HG03521 (cell line): ENCODE measurements at regions not wholly inside any gene's neighbourhood (a gene's known extent, or its start where the extent isn't known, plus 50 kb on each side); places are given as distances from the start of the nearest gene placed in this dataset.

Experiments used
- ATAC-seq: cut with Tn5 transposase; IDR thresholded peaks from one replicate; pipeline ENCODE4 v1.9.1; 2021; ENCODE audit warnings: mild to moderate bottlenecking, moderate library complexity; ENCODE audit not compliant: unreplicated experiment

DNA sequence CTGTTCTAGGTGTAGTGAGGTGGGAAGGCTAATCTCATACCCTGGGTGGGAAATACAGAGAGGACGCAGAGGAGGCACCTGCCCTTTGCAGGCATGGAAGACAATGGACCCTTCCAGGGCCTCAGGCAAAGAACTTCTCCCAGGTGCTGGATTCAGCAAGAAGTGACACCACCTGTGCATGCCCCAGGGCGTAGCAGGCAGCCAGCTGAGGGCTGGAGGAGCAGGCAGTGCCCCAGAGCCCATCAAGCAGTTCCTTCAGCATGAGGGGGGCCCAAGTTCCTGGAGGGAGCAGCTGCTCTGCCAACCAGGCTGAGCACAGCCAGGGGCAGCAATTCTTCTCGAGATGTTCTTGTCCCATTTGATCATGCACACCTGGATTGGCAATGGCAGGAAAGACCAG lies 170.3 kb upstream of the PDE10A start:
- ATAC-seq, result no peak

- ATAC-seq, result no peak
These were observed 168.9 kb upstream of the PDE10A start for GRCh38 chr6:165831812-165832510.

- ATAC-seq, result no peak
These were observed 167.7 kb upstream of the PDE10A start for GRCh38 chr6:165830761-165831160.

DNA sequence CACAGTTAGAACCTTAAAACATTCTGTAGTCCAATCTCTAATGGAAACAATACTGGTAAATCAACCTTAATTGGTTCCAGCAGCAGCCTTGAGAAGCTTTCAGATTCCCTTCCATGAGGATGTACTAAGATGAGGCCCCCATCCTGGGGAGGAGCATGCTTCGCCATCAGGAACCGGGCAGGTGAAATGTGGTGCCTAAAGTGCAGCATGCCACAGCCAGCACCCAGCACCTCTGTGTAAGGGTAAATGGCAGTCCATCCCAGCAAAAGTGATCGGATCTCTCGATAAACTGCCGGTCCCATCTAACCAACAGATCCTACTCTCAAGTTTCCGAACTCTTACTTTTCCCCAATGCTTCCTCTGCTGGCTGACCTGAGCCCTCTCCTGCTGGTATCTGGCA lies 166.3 kb upstream of the PDE10A start:
- no peak for ATAC-seq

- ATAC-seq, result no peak
These were observed 164.1 kb upstream of the PDE10A start for GRCh38 chr6:165827190-165827518.

DNA sequence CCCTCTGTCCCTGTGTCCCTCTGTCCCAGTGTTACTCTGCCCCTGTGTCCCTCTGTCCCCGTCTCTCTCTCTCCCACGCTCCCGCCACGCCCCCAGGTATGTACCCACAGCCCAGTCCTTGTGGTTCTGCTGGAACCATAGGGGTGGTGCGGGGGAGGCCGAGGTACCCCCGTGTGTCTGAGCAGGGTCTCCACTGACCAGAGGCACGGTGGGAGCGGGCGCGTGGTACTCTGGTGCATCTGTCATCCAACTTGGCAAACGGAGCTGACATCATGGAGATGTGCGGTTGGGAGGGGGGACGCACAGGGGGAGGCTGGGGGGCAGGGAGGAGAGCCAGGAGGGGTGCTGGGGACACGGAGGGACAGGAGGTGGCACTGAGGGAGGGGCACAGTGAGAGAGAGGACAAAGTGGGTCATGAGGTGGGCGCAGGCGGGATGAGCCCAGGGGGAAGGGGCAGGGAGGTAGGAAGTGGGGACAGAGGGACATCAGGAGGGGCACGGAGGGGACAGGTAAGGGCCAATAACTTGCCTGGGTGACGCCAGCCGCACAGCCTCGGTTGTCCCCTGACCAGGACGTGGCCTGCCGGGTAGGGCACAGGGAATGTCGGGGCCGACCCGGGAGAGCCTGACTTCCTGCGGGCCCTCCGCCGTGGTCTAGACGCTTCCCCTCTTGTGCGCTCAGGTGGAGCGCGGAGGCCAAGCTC lies 163.6 kb upstream of the PDE10A start:
- no peak for ATAC-seq

GRCh38 chr6:165825256-165825815 lies 162.3 kb upstream of the PDE10A start:
- ATAC-seq, result no peak

GRCh38 chr6:165823609-165824326 lies 160.7 kb upstream of the PDE10A start:
- no peak for ATAC-seq

DNA sequence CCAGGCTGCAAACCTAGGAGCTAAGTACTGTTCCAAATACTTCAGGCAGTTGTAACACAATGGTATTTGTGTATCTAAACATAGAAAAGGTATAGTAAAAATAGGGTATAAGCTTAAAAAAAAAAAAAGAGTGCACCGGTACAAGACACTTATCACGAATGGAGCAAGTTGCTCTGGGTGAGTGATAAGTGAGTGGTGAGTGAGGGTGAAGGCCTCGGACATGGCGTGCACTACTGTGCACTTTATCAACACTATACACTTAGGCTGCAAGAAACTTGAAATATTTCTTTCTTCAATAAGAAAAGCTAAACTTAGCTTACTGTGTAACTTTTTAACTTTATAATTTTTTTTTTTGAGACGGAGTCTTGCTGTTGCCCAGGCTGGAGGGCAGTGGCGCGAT lies 159.5 kb upstream of the PDE10A start:
- no peak for ATAC-seq

GRCh38 chr6:165821754-165822153 lies 158.7 kb upstream of the PDE10A start:
- ATAC-seq, result no peak

GRCh38 chr6:165820934-165821333 lies 157.9 kb upstream of the PDE10A start:
- no peak for ATAC-seq

GRCh38 chr6:165820407-165820806 lies 157.4 kb upstream of the PDE10A start:
- ATAC-seq, result no peak

- no peak for ATAC-seq
These were observed 156.4 kb upstream of the PDE10A start for GRCh38 chr6:165819394-165819793.

DNA sequence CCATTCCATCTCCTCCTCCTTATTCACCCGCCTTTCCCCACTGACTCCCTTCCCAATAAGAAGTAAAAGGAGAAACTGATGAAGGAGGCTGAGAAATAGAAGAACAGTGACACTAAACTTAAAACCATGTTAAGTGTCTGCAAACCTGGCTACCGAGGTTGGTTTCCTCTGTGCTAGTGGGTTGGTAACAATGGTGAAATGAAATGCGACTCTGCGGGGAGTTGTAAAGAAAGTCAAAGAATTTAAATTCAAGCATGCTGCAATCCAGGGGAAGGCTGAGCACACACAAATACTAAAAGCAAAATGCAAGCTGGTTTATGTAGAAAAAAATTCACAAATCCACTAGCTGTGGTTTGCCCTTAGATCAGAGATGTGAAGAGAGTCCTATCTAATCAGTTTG lies 155.2 kb upstream of the PDE10A start:
- no peak for ATAC-seq

GRCh38 chr6:165817771-165818170 lies 154.7 kb upstream of the PDE10A start:
- ATAC-seq, result no peak

GRCh38 chr6:165817148-165817547 lies 154.1 kb upstream of the PDE10A start:
- no peak for ATAC-seq

DNA sequence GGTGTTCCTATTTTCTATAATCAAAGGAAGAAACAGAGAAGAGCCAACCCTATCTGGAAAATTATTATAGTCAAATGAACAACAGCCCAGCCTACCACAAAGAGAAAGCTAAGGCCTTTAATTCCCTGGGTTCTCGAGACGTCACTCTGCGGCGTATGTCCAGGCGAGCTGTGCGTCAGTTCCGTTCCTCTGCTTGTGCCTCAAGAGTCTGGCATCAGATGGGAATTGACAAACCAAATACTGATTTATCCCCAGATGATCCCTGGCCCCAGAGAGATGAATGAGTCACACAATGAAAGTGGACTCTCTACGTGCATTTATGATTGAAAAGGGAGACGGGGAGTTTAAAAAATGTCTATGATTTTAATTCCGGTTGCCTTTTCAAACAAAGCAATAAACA lies 151.6 kb upstream of the PDE10A start:
- no peak for ATAC-seq

DNA sequence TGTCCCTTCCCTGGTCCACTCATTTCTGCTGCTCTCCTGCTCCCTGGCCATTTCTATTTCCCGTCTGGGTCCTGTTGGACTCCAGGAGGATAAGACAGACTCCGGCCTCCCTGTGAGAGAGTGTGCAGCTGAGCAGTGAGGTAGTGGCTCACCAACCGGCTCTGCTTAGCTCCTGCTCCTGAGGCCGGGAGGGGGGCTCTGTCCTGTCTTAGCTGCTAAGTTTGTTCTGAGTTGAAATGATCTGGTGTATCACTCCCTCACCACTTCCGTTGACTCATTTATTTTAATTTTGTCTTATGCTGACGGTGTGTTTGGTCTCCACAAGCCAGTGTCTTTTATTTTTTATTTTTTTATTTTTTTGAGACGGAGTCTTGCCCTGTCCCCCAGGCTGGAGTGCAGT lies 148.5 kb upstream of the PDE10A start:
- ATAC-seq, result no peak

DNA sequence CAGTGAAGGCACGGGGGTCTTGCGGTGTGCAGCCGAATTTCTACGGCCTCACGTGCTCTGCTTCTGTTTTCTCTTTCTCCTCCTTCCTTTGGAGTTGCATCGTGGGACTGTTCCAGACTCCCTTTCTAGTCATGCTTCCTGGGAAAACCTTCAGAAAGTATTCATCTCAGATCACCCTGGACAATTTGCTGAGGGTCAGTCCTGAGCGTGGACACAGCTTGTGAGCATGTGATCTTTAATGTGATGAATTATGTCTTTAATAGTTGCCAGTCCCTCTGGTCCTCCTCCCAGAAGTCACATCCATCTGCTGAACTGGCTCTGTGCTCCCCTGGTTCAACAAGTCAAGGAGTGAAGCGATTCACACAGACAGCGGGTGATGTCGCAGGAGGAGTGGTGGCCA lies 145.0 kb upstream of the PDE10A start:
- ATAC-seq, result no peak

DNA sequence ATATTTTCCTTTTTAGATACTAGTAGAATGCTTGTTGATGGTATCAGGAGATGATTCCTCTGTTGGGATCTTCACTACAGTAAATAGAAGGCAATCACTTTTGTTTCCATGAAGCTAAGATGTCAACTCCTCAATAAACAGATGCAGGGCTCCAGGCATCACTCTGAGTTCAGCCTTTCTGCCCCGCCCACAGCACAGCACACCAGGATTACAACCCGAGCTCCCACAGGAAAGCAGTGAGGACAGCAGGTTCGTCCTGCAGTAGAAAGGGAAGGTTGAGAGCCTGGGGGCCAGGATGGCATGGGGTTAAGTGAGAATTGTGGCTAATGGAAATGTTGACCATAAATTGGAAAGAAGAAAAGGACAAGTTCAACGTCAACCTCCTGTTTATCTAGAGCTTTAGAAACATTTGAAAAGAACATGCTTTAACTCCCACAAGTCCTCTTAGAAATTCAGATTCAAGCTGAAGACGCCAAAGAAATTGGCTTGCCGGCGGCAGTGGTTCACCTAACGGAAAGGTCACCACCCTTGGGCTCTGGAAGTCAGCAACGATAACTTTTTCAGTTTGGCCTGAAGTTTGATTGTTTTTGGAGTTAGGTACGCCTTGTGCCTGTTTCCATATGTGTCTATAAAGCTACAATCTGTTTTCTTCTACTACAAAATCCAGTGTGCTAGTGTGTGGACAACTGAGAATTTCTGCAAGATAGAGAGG lies 144.4 kb upstream of the PDE10A start:
- ATAC-seq, result no peak

GRCh38 chr6:165806126-165806810 lies 143.2 kb upstream of the PDE10A start:
- ATAC-seq, result no peak
